ENCODE measurements at regions not wholly inside any gene's neighbourhood (a gene's known extent, or its start where the extent isn't known, plus 50 kb on each side); places are given as distances from the start of the nearest gene placed in this dataset.
A peak's percentile ranks its signal among the peaks of the same experiment; 100 is the strongest.

DNA sequence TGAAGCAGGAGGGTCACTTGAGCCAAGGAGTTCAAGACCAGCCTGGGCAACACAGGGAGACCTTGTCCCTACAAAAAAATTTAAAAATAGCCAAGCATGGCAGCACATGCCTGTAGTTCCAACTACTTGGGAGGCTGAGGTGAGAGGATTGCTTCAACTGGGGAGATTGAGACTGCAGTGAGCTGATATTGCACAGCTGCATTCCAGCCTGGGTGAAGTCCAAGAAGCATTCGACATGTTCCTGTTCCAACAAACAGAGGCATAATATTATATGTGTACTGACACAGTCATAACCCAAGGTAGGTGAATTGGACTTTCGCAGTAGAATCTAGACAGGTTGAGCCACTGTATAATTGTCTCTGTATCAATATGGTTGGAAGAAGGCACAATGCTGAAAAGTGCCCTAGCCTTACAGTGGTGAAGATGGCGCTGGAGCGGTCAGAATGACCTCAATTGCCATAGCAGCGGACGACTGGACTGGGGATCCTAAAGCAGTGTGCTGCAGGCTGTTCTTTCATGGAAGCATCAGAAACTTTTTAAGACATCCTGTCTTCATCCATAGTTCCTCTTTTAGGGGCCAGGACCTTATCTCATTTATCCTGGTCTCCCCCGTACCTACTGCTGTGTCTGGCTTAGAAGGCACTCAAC is 112.0 kb upstream of the CLDN10 start:
- no peaks in the 10 kb centered on the region for H3K27me3 ChIP-seq (ENCODE audit: control insufficient read depth in 2 of 2, insufficient read depth in 2 of 2, low read length in 2 of 2)
- no peak overlapping the region for H3K9ac ChIP-seq (ENCODE audit: low read depth in 1 of 2, low read length in 2 of 2)
- no peaks in the 10 kb centered on the region for H3K9me3 ChIP-seq (ENCODE audit: control insufficient read depth in 2 of 2, low read length in 2 of 2)
- H3K27ac ChIP-seq (ENCODE audit: low read depth in 2 of 2, low read length in 2 of 2) = no peak overlapping the region
- no peaks in the 10 kb centered on the region for H3K4me1 ChIP-seq (ENCODE audit: control insufficient read depth in 2 of 2, insufficient read depth in 2 of 2, low read length in 2 of 2)
- no peaks in the 10 kb centered on the region for H3K36me3 ChIP-seq (ENCODE audit: control insufficient read depth in 2 of 2, insufficient read depth in 2 of 2, low read length in 2 of 2)
- no peak overlapping the region for H3K4me3 ChIP-seq (ENCODE audit: low read length in 2 of 2)

DNA sequence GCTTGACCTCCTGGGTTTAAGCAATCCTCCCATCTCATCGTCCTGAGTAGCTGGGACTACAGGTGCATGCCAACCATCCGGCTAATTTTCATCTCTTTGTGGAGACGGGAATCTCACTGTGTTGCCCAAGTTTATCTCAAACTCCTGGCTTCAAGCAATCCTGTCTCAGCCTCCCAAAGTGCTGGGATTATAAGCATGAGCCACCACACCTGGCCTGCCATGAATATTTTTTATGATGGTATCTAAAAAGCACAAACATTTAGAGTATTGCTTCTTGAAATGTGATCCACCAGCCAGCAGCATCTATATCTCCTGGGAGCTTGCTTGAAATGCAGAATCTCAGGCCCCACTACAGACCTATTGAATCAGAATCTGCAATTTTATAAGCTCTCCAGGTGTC is 111.2 kb upstream of the CLDN10 start:
- H3K9ac ChIP-seq (ENCODE audit: low read depth in 1 of 2, low read length in 2 of 2) = no peak overlapping the region
- no peaks in the 10 kb centered on the region for H3K36me3 ChIP-seq (ENCODE audit: control insufficient read depth in 2 of 2, insufficient read depth in 2 of 2, low read length in 2 of 2)
- H3K4me1 ChIP-seq (ENCODE audit: control insufficient read depth in 2 of 2, insufficient read depth in 2 of 2, low read length in 2 of 2) = no peaks in the 10 kb centered on the region
- no peaks in the 10 kb centered on the region for H3K27me3 ChIP-seq (ENCODE audit: control insufficient read depth in 2 of 2, insufficient read depth in 2 of 2, low read length in 2 of 2)
- no peak overlapping the region for H3K27ac ChIP-seq (ENCODE audit: low read depth in 2 of 2, low read length in 2 of 2)
- no peak overlapping the region for H3K4me3 ChIP-seq (ENCODE audit: low read length in 2 of 2)
- no peaks in the 10 kb centered on the region for H3K9me3 ChIP-seq (ENCODE audit: control insufficient read depth in 2 of 2, low read length in 2 of 2)

DNA sequence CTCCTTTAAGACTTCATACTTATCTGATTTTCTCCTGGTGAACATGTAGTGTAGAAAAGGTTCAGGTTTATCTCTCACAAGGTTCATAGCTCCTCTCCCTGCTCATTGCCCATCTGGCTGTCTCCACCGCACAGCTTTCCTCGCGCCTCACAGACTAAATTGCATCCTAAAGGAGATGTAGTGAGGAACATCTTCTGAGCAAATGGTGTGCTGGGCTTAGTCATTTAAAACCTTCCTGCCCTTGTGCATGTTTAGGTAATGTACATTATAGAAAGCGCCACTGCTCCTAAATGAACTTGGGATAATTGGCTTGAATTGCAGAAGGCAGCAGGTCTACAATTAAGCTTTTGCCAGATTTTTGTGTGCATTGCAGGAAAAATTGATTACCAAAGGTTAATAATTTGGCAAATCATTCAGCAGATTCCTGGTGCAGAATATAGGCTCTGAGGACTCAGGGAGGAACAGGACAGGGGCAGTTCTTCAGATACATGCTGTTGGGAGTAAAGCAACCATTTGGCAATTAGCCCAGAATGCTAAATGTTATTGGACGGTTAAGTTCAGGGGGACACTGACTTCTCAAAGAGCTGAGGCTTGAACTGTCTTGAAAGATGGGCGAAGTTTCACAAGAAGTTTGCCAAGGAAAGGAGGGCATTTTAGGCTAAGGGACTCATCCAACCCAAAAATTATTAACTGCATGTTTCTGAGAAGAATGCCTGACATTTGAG is 108.4 kb upstream of the CLDN10 start:
- H3K4me3 ChIP-seq (ENCODE audit: low read length in 2 of 2) = no peak overlapping the region
- H3K4me1 ChIP-seq (ENCODE audit: control insufficient read depth in 2 of 2, insufficient read depth in 2 of 2, low read length in 2 of 2) = no peaks in the 10 kb centered on the region
- H3K27ac ChIP-seq (ENCODE audit: low read depth in 2 of 2, low read length in 2 of 2) = no peak overlapping the region
- no peak overlapping the region for H3K9ac ChIP-seq (ENCODE audit: low read depth in 1 of 2, low read length in 2 of 2)
- no peaks in the 10 kb centered on the region for H3K36me3 ChIP-seq (ENCODE audit: control insufficient read depth in 2 of 2, insufficient read depth in 2 of 2, low read length in 2 of 2)
- H3K9me3 ChIP-seq (ENCODE audit: control insufficient read depth in 2 of 2, low read length in 2 of 2) = no peaks in the 10 kb centered on the region
- peaks cover 0 to 2% of the 10 kb centered on the region in 2 donors for H3K27me3 ChIP-seq (ENCODE audit: control insufficient read depth in 2 of 2, insufficient read depth in 2 of 2, low read length in 2 of 2)

DNA sequence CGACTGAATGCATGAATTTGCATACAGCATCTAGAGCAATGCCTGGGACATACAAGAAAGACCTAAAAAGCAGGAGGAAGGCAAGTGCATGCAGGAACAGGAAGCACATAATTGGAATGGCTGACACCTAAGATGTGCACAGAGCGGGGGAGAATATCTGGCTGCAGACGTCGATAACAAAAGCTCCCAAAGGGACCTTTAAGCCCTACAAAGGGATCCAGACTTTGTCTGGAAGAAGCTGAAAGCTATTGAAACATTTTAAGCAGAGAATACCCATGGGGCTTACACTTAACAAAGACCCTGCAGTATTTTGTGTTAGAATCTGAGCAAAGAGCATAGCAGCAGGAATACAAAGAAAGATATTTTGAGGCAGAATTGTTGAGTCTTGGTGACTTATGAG is 107.4 kb upstream of the CLDN10 start:
- no peak overlapping the region for H3K27ac ChIP-seq (ENCODE audit: low read depth in 2 of 2, low read length in 2 of 2)
- peaks cover 0 to 2% of the 10 kb centered on the region in 2 donors for H3K27me3 ChIP-seq (ENCODE audit: control insufficient read depth in 2 of 2, insufficient read depth in 2 of 2, low read length in 2 of 2)
- H3K9ac ChIP-seq (ENCODE audit: low read depth in 1 of 2, low read length in 2 of 2) = no peak overlapping the region
- no peaks in the 10 kb centered on the region for H3K9me3 ChIP-seq (ENCODE audit: control insufficient read depth in 2 of 2, low read length in 2 of 2)
- no peaks in the 10 kb centered on the region for H3K36me3 ChIP-seq (ENCODE audit: control insufficient read depth in 2 of 2, insufficient read depth in 2 of 2, low read length in 2 of 2)
- H3K4me1 ChIP-seq (ENCODE audit: control insufficient read depth in 2 of 2, insufficient read depth in 2 of 2, low read length in 2 of 2) = no peaks in the 10 kb centered on the region
- H3K4me3 ChIP-seq (ENCODE audit: low read length in 2 of 2) = no peak overlapping the region

DNA sequence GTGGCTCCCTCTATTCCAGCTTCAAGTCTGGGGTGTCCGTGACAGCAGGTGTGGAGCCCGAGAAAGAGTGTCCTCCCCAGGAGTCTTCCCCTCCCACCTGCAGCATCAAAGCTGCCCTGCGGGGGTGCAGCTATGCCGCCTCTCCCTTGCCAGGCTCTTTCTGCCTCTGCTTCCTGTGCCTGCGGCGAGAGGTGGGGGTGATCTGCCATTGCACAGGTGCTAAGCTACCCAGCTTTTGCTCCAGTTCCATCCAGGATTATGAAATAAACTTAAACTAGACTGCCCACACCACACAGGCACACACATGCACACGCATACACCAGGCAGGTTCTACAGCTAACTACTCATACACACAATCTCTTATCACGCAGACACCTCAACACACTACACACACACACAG is 104.7 kb upstream of the CLDN10 start:
- Histone ChIP-seq H3K4me1 (ENCODE audit: control insufficient read depth in 2 of 2, insufficient read depth in 2 of 2, low read length in 2 of 2) (no peaks in the 10 kb centered on the region), H3K27me3 (ENCODE audit: control insufficient read depth in 2 of 2, insufficient read depth in 2 of 2, low read length in 2 of 2) (peaks cover 0 to 2% of the 10 kb centered on the region in 2 donors), H3K36me3 (ENCODE audit: control insufficient read depth in 2 of 2, insufficient read depth in 2 of 2, low read length in 2 of 2) (no peaks in the 10 kb centered on the region), H3K9ac (ENCODE audit: low read depth in 1 of 2, low read length in 2 of 2) (no peak overlapping the region), H3K4me3 (ENCODE audit: low read length in 2 of 2) (no peak overlapping the region), H3K9me3 (ENCODE audit: control insufficient read depth in 2 of 2, low read length in 2 of 2) (no peaks in the 10 kb centered on the region), H3K27ac (ENCODE audit: low read depth in 2 of 2, low read length in 2 of 2) (no peak overlapping the region)

DNA sequence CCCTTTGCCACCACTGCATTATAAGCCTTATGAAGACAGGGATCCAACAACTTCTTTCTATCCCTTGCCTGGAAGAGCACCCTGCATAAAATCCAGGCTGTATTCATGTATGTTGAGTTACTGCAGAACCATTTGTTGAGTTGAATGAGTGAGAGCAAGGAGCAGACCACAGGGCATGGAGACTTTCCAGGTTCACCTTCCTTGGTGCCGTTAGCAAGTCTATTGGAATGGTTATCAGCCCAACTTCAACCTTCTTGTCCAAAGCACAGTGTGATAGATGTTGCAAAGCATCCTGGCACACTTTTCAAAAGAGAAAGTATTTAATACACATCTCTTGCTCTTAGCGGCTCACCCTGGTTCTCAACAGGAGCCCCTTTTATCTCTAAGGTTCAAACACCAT is 100.9 kb upstream of the CLDN10 start:
- Histone ChIP-seq H3K9me3 (ENCODE audit: control insufficient read depth in 2 of 2, low read length in 2 of 2) (no peaks in the 10 kb centered on the region), H3K27me3 (ENCODE audit: control insufficient read depth in 2 of 2, insufficient read depth in 2 of 2, low read length in 2 of 2) (peaks cover 0 to 2% of the 10 kb centered on the region in 2 donors), H3K4me3 (ENCODE audit: low read length in 2 of 2) (no peak overlapping the region), H3K36me3 (ENCODE audit: control insufficient read depth in 2 of 2, insufficient read depth in 2 of 2, low read length in 2 of 2) (no peaks in the 10 kb centered on the region), H3K4me1 (ENCODE audit: control insufficient read depth in 2 of 2, insufficient read depth in 2 of 2, low read length in 2 of 2) (no peaks in the 10 kb centered on the region), H3K9ac (ENCODE audit: low read depth in 1 of 2, low read length in 2 of 2) (no peak overlapping the region), H3K27ac (ENCODE audit: low read depth in 2 of 2, low read length in 2 of 2) (no peak overlapping the region)

DNA sequence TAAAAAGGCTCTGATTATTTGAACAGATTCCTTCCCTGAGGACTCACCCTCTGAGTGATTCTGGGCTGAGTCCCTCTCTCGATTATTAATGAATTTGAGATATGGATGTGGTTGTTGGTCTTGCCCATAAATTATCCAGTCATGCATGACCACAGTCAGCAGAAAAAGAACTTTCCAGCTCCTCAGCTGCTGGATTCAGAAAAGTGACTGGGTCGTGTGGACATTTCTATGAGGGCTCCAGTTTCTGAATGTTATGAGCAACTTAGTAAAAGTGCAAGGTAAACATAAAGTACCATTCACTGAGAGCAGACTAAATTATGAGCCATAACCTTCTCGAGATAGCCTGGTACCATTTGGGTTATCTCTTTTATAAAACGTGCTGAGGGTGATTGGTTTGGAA is 100.1 kb upstream of the CLDN10 start:
- no peaks in the 10 kb centered on the region for H3K4me1 ChIP-seq (ENCODE audit: control insufficient read depth in 2 of 2, insufficient read depth in 2 of 2, low read length in 2 of 2)
- peaks cover 0 to 2% of the 10 kb centered on the region in 2 donors for H3K27me3 ChIP-seq (ENCODE audit: control insufficient read depth in 2 of 2, insufficient read depth in 2 of 2, low read length in 2 of 2)
- H3K36me3 ChIP-seq (ENCODE audit: control insufficient read depth in 2 of 2, insufficient read depth in 2 of 2, low read length in 2 of 2) = no peaks in the 10 kb centered on the region
- H3K4me3 ChIP-seq (ENCODE audit: low read length in 2 of 2) = no peak overlapping the region
- H3K9me3 ChIP-seq (ENCODE audit: control insufficient read depth in 2 of 2, low read length in 2 of 2) = no peaks in the 10 kb centered on the region
- no peak overlapping the region for H3K9ac ChIP-seq (ENCODE audit: low read depth in 1 of 2, low read length in 2 of 2)
- H3K27ac ChIP-seq (ENCODE audit: low read depth in 2 of 2, low read length in 2 of 2) = no peak overlapping the region

- Histone ChIP-seq H3K4me1 (ENCODE audit: control insufficient read depth in 2 of 2, insufficient read depth in 2 of 2, low read length in 2 of 2) (no peaks in the 10 kb centered on the region), H3K9ac (ENCODE audit: low read depth in 1 of 2, low read length in 2 of 2) (no peak overlapping the region), H3K9me3 (ENCODE audit: control insufficient read depth in 2 of 2, low read length in 2 of 2) (peaks cover 2 to 4% of the 10 kb centered on the region in 2 donors), H3K36me3 (ENCODE audit: control insufficient read depth in 2 of 2, insufficient read depth in 2 of 2, low read length in 2 of 2) (no peaks in the 10 kb centered on the region), H3K4me3 (ENCODE audit: low read length in 2 of 2) (no peak overlapping the region), H3K27me3 (ENCODE audit: control insufficient read depth in 2 of 2, insufficient read depth in 2 of 2, low read length in 2 of 2) (no peaks in the 10 kb centered on the region), H3K27ac (ENCODE audit: low read depth in 2 of 2, low read length in 2 of 2) (no peak overlapping the region)
Observed at GRCh38 chr13:95455782-95456181, 96.7 kb upstream of the CLDN10 start.

DNA sequence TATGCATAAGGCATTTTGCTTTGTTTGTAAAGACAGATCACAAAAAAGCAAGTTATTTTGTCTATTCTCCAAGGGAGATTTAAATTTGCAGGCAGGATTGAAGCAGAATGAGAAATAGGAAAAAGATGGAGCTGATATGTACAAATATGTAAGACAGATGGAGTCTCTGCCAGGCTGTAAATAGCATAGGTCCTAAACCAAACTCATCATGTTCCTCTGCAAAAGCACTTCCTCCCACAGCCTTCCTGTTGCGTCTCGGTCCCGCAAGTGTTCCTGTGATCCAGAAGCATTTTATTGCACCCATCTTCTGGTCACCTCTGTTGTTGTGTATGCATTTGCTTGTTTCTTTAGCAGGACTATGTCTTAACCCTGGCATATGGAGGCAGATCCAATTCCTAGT is 95.7 kb upstream of the CLDN10 start:
- no peak overlapping the region for H3K27ac ChIP-seq (ENCODE audit: low read depth in 2 of 2, low read length in 2 of 2)
- H3K9me3 ChIP-seq (ENCODE audit: control insufficient read depth in 2 of 2, low read length in 2 of 2) = peaks cover 2 to 4% of the 10 kb centered on the region in 2 donors
- no peaks in the 10 kb centered on the region for H3K27me3 ChIP-seq (ENCODE audit: control insufficient read depth in 2 of 2, insufficient read depth in 2 of 2, low read length in 2 of 2)
- H3K36me3 ChIP-seq (ENCODE audit: control insufficient read depth in 2 of 2, insufficient read depth in 2 of 2, low read length in 2 of 2) = no peaks in the 10 kb centered on the region
- no peaks in the 10 kb centered on the region for H3K4me1 ChIP-seq (ENCODE audit: control insufficient read depth in 2 of 2, insufficient read depth in 2 of 2, low read length in 2 of 2)
- H3K4me3 ChIP-seq (ENCODE audit: low read length in 2 of 2) = peak overlapping the region in 1 of 2 donors; percentile 48
- H3K9ac ChIP-seq (ENCODE audit: low read depth in 1 of 2, low read length in 2 of 2) = no peak overlapping the region

DNA sequence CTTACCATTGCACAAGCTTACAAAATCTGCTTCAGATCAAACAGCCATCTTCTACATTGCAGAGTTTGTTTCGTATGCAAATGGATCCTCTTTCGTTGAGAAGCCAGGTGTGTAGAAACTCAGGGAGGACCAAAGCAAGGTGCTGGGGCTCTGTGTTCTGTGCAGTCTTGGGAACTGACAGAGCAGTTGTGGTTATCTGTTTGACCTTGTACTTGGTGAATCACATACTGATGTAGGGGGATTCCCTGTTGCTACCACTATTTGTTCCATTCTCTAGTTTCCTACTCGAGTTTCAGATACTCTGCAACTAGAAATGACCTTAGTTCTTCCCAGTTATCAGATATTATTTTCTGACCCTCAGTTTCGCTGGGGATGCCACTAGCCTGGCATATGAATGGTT is 95.2 kb upstream of the CLDN10 start:
- no peak overlapping the region for H3K27ac ChIP-seq (ENCODE audit: low read depth in 2 of 2, low read length in 2 of 2)

More for the DNA sequence above, 95.2 kb upstream of the CLDN10 start:
- Histone ChIP-seq H3K36me3 (ENCODE audit: control insufficient read depth in 2 of 2, insufficient read depth in 2 of 2, low read length in 2 of 2) (no peaks in the 10 kb centered on the region), H3K4me3 (ENCODE audit: low read length in 2 of 2) (no peak overlapping the region), H3K4me1 (ENCODE audit: control insufficient read depth in 2 of 2, insufficient read depth in 2 of 2, low read length in 2 of 2) (no peaks in the 10 kb centered on the region), H3K9ac (ENCODE audit: low read depth in 1 of 2, low read length in 2 of 2) (no peak overlapping the region), H3K9me3 (ENCODE audit: control insufficient read depth in 2 of 2, low read length in 2 of 2) (peaks cover 2 to 4% of the 10 kb centered on the region in 2 donors), H3K27me3 (ENCODE audit: control insufficient read depth in 2 of 2, insufficient read depth in 2 of 2, low read length in 2 of 2) (no peaks in the 10 kb centered on the region)

Measured in mucosa of rectum (tissue), 2 donors.